ENCODE measurements at regions not wholly inside any gene's neighbourhood (a gene's known extent, or its start where the extent isn't known, plus 50 kb on each side); places are given as distances from the start of the nearest gene placed in this dataset.
"Not testable (repeated sequence)": the region's sequence is repeated elsewhere in the genome, so short reads cannot be mapped to it uniquely, and the experiment has no call there.

DNA sequence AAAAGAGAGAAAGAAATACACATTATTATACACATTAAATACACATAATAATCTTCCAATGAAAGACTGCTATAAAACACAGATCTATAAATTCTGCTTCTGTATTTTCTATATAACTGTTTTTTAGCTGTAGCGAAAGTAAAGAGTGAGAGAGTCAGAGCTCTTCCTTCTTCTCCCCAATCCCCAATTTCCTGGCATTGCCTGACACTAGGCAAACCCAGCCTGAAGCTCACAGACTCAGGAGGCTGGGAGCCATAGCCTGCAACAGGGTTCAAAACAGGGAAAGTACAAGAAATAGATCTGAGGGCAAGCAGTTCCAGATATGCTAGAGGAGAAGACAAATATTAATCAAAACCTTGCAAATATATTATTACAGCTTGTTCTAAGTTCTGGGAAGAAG, 201.6 kb downstream of the HNRNPD start:
- DNase-seq = no peak

DNA sequence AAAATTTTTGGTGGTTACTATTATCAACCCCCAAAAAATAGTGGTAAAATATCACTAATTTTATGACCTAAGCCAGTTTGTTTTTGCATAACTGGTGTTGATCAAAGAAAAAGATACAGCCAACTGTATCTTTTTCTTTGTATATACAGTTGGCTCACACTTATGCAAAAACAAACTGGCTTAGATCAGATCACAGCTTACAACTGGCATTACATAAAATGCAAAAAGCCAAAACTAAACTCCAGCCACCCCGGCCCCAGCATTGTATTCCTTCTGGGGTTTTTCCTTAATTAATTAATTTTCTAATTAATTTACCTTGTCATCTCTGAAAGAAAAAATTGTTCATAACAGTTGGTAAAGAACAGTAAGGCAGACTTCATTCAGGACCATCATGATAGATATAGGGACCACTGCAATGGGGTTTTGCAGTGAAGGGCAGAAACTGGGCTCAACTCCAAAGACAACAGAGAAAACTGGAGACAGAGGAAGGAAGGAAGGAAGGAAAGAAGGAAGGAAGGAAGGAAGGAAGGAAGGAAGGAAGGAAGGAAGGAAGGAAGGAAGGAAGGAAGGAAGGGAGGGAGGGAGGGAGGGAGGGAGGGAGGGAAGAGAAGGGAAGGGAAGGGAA, 202.1 kb downstream of the HNRNPD start:
- DNase-seq = no peak

DNA sequence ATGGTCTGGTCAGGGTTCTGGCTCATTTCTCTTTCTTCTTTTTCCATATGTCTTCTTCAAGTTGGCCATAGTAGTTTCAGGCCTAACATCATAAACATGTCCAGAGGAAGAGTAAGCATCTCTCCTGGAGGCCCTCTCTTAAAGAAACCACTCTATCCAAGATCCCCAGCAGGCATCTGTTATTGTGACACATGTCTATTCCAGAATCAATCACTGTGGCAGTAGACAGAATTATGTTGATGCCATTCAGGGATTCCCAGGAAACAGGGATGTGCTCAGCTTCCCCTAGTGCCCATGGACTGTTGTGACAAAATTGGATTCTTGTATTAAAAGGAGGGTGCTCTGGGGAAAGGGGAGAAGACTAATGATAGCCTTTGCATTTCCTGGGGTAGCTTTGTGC, 224.0 kb downstream of the HNRNPD start:
- no peak for DNase-seq

DNA sequence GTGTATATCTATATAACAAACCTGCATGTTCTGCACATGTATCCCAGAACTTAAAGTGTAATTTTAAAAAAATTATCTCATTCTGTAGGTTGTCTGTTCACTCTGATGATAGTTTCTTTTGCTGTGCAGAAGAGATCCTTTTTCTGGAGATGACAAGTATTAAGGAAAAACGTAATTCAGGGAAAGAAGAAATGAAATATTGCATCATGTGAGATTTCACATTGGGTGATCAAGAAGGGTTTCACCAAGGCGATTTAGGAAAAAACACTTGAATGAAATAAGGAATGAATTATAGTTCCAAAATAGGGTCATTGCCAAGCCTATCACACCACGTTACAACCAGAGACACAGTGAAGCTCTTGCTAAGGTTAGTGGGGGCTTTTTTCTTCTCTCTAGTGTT, 227.9 kb downstream of the HNRNPD start:
- no peak for DNase-seq

DNA sequence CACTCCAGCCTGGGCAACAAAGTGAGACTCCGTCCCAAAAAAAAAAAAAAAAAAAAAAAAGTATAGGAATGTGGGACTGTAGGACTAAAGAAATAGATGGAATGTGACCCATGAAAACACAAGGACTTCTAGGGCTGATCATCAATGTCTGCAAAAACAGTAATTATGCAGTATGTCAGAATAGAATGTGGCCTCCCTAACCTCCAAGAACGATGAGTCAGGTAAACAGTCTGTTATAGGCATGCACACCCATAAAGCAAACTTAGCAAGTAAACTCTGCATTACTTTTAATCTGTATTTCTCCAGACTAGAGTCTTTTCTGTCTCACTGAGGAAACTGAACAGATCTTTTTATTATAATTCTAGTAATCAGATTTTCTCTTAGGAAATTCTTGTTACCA, 233.4 kb downstream of the HNRNPD start:
- DNase-seq = no peak

DNA sequence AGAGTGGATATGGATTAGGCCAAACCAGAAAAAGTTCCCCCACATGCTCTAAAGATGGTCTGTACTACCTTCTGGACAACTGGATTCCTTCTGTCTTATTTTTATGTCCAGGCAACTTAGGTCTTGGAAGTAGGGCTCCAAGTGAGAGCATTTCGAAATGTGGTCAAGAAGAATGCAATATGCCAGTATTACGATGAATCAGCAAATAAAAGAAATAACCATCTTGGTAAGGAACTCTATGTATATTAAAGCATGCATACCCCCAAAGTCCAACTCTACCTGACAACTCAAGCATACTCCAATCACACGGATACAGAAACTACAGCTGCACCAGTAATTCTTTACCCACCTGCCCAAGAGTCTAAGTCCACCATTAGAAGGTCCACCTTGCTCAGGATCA, 234.5 kb downstream of the HNRNPD start:
- DNase-seq = no peak

DNA sequence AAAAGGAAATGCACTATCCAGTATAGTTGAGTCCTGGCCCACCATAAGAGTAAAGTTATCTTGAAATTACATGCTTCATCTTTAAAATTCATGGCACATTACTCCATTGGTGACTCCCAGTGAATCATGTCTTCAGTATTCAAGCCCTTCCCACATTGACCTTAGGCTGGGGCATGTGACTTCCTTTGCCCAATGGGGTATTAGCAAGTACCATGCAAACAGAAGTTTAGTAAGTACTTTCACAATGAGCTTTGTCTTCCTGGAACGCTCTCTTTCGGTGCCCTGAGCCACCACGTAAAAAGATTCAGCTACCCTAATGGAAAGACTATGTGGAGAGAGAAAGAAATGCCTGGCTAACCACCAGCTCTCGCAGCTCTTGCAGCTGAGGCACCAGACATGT, 235.4 kb downstream of the HNRNPD start:
- no peak for DNase-seq

DNA sequence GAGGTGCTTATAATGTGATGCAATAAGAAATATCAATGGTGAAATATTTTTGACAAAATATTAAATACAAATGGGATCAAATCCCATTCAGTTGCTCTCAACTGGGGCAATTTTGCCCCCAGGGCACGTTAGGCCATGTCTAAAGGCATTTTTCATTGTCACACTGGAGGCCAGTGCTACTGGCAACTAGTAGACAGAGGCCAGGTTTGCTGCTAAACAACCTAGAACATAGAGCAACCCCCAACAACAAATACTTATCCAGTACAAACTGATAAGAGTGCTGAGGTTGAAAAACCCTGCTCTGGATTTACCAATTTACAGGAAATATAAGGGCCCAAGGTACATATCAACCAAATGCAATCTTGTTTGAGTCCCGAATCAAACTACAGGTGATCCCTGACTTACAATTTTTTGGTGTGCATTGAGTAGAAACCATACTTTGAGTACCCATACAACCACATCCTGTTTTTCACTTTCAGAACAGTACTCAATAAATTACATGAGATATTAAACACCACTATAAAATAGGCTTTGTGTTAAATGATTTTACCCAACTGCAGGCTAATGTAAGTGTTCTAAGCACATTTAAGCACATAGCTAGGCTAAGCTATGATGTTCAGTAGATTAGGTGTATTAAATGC, 237.5 kb downstream of the HNRNPD start:
- no peak for DNase-seq

DNA sequence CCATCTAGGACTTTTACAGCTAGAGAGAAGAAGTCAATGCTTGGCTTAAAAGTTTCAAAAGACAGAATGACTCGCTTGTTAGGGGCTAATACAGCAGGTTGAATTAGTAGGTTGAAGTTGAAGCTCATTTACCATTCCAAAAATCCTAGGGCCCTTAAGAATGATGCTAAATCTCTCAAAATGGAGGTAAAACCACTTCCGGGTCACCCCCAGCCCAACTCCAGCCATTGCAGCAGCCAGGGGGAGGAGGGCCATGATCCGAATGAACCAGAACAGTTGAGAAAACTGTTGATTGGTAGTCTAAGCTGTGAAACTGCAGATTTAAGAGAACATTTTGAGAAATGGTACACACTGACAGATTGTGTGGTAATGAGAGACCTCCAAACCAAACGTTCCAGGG, 245.4 kb downstream of the HNRNPD start:
- no peak for DNase-seq

DNA sequence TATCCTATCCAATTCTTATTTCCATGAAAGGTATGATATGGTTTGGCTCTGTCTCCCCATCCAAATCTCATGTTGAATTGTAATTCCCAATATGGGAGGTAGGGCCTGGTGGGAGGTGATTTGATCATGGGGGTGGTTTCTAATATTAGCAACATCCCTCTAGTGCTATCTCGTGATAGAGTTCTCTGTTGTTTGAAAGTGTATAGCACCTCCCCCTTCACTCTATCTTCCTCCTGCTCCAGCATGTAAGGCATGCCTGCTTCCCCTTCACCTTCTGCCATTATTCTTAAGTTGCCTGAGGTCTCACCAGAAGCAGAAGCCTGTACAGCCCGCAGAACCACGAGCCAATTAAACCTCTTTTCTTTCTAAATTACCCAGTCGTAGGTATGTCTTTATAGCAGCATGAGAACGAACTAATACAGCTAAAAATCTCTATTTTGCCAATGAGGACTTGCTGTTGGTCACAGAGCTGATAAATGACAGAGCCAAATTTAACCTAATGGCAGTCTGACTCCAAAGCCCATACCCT, 247.2 kb downstream of the HNRNPD start:
- DNase-seq = no peak

DNA sequence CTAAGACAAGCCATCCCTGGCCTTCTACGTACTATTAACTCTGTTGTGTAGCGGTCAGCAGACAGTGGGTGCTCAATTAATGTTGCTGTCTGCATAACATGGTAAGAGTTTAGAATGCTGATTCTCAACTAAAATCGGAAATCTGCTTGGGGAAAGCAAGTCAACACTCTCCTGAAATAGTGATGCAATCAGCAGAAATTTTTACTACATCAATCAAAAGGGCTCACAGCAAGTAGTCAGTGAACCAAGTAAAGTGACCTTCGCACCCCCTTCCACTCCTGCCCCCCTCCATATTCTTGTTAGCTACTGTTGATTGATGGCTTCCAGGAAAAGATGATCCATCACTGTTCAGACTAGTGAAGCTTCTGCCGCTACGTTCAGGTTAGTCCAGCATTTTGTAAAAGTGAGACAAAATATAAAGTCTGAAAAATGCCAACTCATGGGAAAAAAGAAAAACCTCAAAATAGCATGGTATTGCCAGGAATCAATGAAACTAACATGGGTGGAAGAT, 247.9 kb downstream of the HNRNPD start:
- DNase-seq = no peak

DNA sequence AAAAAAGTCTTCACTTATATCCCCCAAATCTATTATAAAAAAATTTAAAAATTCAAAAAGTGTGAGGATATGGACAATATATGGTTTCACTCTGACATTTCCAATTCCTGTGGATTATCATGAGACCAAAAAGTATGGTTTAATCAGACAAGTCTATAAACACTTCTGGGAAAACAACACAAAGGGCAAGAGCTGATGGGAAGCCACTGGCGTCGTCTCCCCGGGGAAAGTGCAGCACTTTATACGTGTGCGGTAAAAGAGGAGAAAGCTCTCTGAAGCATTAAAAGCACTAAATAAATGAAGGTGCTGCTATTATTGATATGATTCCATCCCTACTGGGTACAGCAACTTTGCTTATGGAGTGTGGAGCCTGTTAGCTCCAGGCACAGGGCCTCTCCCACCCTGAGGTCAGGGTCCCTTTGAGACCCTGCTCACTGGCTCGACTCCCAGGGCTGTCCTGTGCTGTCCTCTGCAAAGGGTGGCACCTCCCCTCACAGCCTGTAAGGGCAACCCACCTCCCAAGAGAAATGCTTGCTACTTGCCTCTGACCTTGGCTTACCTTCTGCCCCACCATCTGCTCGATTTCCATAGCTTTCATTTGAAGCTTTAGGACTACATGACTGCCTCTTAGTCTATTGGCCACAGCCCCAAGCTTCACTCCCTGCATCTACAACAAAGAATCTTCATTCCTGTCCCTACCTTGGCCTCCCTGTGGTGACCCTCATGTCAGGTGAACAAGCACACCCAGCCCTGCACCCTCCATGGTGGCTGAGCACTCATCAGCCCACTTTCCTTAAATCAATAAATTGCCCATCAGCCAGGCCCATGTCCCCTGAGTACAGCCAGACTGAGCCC, 248.6 kb downstream of the HNRNPD start:
- DNase-seq = no peak

DNA sequence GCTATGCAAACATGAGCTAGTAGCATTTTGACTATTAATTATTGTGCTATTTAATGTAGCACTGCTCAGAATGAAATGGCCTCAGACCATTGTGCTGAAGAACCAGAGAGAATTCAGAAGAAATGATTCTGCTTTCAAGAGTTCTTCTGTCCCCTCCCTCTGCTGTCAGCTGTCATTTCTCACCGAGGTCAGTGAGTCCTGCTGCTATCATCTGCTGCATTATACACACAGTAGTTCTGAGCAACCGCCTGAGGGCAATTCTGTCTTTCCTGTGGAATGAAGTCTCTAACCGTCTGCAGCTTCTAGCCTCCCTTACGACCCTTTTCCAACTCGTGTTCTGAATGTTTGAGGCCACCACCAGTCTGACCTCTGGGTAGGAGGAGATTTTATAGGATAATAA, 249.4 kb downstream of the HNRNPD start:
- no peak for DNase-seq

DNA sequence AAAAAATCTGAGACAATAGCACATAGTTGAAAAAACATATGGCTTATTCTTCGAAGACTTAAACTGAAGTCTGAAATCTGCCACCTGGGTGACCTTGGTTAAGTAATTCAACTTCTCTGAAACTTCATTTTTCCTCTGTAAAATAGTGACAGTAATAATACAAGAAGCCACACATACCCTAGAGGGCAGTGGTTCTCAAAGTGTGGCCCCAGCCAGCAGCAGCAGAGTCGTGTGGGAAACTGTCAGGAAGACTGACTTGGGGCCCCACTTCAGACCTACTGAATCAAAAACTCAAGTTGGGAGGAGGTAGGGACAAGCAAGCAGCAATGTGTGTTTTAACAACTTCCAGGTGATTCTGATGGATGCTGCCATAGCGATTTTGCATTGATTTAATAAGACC, 249.9 kb downstream of the HNRNPD start:
- no peak for DNase-seq

DNA sequence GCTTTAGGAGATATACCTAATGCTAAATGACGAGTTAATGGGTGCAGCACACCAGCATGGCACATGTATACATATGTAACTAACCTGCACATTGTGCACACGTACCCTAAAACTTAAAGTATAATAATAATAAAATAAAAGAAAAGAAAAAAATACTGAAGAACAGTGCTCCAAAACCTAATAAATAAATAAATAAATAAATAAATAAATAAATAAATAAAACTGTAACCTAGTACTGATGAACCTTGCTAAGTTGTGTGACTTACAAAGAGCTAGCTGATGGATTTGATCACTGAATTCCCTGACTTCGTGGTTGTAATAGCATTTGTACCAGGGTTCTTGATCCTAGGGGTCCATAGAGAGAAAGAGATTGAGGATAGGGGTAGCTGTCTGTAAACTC, 258.6 kb downstream of the HNRNPD start:
- DNase-seq = not testable (repeated sequence)

DNA sequence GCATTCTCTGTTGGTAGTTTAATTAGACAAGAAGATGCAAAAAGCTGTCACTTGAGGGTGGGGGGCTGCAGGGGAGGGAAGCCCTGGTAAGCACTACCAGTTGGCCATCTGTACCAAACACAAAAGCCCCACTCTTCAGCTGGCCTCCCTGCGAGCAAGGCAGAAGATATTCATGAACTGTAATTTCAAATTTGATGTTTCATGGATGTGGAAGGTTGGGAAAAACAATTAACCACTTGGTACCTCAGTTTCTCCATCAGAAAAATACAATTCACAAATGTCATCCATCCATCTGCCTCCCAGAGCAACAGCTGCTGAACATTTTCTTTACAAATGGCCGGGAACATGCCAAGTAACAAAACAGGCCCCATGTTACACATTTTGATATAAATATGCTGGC, 265.3 kb downstream of the HNRNPD start:
- no peak for DNase-seq

DNA sequence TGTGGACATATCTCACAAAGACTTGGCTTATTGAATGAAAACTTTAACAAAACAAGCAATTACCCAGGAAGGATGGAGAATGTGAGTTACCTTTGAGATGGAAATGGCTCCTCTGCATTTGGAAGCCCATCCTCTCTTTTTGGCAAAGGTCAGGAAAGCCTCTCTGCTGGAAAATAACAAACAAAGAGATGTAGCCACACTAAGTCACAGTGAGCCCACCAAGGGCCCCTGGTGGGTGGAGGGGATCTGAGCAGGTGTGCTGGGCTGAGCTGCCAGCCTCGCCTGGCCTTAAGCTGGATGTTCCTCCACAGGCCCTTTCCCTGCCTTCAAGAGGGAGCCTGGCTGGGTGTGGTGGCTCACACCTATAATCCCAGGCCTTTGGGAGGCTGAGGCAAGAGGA, 269.2 kb downstream of the HNRNPD start:
- DNase-seq = no peak

DNA sequence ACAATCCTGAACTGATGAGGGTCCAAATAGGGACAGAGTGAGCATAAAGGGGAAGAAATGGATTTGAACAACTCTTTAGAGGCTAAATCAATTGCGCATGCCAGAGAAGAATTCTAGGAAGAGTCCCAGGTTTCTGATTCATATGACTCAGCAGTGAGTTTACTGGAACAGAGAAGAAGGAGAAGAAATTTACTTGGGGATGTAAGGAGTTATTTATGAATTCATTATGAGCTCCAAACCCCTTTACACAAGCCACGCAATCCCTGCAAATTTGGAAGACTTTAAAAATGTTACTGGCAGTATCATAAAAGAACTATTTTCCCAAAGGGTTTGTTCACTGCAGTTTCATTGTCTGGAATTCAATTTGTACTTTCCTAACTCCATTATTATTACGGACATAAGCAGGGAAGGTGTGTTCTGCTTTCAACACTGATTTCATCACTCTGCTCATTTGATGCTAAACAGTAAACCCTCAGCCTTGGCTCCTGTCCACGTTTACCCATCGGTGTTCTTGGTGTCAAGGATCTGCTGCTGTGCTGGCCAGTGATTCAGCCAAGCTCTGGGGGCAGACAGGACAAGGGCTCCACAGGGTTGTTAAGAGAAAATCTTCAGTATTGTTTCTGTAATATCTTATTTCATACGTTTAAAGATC, 273.7 kb downstream of the HNRNPD start:
- peak; percentile 47 for DNase-seq

DNA sequence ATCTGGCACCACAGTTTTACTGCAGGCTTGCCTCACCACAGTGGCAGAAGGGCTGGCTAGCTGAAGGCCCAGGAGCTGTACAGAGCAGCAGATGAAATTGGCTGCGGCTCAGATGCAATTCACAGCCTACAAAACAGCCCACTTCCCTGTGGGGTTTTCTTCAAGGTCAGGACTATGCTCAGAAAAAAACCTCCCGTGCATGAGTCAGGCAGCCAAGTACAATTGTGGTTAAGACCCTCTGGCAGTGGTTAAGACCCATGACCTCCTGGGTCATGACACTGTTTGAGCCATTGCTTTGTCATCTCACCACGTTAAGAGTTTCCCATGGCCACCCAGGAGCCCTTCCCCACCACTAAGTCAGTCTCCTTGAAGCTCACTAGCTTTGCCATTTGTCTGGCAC, 276.3 kb downstream of the HNRNPD start:
- DNase-seq = no peak

DNA sequence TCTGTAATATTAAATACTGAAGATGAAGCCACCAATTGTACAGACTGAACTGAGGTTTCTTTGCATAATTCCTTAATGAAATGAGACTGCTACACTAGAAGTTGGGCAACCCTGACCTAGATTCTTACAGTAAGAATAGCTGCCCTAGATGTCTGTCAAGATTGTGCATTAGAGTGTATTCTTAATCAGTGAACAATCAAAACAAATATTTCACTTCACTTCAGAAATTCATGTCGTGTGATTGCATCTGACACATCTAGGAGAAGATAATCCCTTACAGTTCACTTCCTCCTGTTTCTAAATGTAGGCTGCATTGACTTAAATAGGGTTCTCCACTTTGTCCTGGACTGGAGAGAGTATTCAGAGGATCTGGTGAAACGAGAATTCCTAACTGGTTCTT, 283.1 kb downstream of the HNRNPD start:
- DNase-seq = no peak

DNA sequence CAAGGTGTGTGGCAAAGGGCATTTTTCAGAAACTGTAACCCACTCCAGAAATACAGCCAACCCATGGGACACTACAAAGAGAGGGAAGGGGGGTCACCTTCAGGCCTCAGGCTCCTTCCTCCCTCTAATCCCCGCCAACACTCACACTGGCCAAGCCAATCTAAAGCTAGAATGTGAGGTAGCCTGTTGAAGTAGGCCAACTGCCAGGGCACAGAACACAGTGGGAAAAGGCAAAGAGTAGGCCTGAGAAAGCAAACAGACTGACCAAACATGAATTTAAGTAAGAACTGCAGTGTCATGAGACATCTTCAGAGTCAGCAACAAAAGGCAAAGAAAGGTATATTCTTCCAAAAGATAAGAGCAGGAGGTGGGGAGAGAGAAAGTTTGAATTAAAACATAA, 289.0 kb downstream of the HNRNPD start:
- DNase-seq = no peak

DNA sequence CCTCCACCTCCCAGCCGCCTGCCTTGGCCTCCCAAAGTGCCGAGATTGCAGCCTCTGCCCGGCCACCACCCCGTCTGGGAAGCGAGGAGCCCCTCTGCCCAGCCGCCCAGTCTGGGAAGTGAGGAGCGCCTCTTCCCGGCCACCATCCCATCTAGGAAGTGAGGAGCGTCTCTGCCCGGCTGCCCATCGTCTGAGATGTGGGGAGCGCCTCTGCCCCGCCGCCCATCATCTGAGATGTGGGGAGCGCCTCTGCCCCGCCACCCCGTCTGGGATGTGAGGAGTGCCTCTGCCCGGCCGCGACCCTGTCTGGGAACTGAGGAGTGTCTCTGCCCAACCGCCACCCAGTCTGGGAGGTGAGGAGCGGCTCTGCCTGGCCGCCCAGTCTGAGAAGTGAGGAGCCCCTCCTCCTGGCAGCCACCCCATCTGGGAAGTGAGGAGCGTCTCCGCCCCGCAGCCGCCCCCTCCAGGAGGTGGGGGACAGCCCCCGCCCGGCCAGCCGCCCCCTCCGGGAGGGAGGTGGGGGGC, 296.3 kb downstream of the HNRNPD start:
- not testable (repeated sequence) for DNase-seq

Data from tongue (tissue), 1 donor.